ENCODE measurements at regions not wholly inside any gene's neighbourhood (a gene's known extent, or its start where the extent isn't known, plus 50 kb on each side); places are given as distances from the start of the nearest gene placed in this dataset.

DNA sequence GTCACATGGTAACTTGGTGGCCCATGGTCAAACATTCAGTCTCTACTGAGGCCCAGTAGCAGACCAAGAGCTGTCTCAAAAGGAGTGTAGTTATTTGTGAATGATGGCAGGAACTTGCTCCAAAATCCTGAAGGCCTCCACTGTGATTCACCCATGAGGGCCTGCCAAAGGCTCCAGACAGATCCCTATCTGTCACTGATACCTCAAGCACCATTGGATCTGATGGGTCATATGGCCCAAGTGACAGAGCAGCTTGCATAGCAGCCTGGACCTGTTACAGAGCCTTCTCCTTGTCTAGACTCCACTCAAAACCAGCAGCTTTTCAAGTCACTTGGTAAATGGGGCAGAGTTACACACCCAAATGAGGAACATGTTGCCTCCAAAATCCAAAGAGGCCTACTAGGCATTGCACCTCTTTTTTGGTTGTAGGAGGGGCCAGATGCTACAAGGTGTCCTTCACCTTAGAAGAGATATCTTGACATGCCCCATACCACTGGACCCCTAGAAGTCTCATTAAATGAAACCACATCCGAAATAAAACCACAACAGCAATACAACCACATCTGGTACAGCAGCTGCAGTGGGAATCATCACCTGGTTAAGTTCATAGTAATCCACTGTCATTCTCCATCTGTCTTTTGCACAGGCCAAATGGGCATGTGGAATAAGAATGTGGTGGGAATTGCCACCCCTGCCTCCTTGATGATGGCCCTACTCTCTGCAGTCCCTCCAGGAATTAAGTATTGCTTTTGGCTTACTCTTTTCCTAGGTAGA lies 150.4 kb upstream of the MAX start:
- no peak overlapping the region for H3K4me3 ChIP-seq (ENCODE audit: low read depth, low read length)
- DNase-seq (ENCODE audit: low read depth) = no peak
- TF ChIP-seq CTCF (IDR thresholded peaks at IDR 0.05; ENCODE audit: insufficient read depth, low read depth, low read length, missing control alignments) = no peak

DNA sequence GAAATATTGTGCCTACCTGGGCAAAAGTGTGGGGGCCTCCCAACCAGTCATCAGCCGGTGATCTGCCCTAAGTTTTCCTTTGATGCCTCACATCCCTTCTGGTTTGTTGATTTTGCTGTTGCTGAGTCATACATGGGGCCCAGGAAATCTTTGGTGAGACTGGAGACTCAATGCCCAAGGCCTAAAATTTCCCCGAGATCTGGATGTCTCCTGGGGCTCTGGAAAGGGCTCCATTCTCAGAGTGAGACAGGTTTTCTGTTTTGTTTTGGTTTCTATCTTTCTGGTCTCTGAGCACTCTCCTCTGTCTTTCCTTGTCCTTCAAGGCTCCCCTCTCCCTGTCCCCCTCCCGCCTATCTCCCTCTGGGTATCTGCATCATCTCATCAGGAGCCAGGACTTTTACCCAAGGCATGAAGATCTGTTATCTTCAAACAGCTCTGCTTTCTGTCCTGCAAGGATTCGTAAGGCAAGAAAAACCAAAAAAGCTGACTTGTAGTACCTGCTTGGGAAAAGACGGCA lies 152.8 kb upstream of the MAX start:
- no peak overlapping the region for H3K4me3 ChIP-seq (ENCODE audit: low read depth, low read length)
- no peak for DNase-seq (ENCODE audit: low read depth)
- TF ChIP-seq CTCF (IDR thresholded peaks at IDR 0.05; ENCODE audit: insufficient read depth, low read depth, low read length, missing control alignments) = no peak

DNA sequence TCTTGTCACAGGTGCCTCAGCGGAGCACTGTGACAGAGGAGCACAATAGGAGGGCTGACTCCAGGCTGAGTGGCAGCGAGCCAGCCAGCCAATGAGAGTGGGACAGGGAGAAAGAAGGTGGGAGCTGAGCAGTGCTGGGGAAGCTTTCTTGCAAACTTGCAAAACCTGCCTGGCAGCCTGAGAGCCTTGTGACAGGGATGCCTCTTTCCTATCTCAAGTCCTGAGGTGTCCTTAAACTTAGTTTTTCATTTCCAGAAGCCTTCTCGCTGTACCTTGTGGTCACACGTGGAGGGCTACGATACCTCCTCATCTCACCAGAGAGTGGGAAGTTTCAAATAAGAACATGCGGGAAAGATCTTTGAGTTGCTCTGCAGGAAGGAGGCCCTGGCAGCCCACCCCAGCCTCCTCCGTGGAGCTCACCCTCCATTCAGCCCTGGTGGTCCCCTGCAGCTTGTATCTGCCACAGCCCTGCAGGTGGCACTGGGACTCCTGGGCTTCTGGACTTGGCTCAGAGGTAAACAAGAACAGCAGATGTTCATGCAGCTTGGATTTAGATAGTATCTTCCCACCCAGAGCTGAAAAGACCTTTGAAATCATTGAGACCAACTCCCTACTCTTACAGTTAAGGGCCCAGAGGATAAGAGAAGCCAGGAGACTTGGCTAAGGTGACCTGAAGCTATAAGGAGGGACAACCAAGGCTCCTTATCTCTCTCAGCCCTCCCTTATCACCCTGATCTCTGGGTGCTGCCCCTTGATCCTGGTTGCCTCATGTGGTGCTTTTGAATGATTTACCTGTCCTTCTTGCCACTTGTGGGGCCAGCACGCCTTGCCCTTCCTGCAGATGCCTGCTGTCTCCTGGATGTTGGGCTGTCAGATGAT lies 153.5 kb upstream of the MAX start:
- no peak for TF ChIP-seq CTCF (IDR thresholded peaks at IDR 0.05; ENCODE audit: insufficient read depth, low read depth, low read length, missing control alignments)
- peak; percentile 14 for DNase-seq (ENCODE audit: low read depth)
- no peak overlapping the region for H3K4me3 ChIP-seq (ENCODE audit: low read depth, low read length)

DNA sequence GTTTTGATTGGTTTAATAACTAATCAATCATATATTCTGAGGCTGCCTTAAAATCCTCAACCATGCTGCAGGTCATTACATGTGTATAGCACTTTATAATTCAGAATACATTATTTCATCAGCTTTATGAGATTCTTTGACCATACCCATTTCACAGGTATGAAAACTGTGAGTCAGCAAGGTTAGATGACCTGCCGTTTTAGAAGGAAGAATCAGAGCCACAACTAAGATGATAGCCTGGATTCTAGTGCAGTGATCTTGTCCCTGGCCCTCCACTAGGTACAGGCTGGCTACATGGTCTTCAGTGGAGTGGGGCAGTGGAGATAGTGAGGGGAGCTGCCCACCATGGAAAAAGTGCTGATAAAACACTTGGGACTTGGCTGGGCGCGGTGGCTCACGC lies 154.4 kb upstream of the MAX start:
- no peak for TF ChIP-seq CTCF (IDR thresholded peaks at IDR 0.05; ENCODE audit: insufficient read depth, low read depth, low read length, missing control alignments)
- H3K4me3 ChIP-seq (ENCODE audit: low read depth, low read length) = no peak overlapping the region
- no peak for DNase-seq (ENCODE audit: low read depth)

DNA sequence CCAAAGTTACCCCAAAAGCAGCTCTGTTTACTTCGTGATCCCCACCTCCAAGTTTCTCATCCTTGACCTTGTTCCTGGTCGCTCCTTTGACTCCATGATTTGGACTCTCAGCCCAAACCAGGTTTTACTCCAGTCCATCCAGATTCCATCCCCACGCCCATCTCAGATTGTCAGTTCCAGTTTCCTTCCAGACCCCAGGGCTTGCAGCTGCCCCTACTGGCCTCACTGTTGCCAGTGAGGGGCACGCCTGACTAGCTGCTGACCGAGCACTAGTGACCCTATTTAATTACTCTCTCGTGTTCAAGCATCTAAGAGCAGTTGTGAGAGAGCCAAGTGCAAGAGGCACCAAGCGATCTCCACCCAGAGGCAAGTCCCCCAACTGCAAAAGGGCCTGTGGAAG lies 155.1 kb upstream of the FUT8 start:
- DNase-seq (ENCODE audit: low read depth) = no peak
- no peak overlapping the region for H3K4me3 ChIP-seq (ENCODE audit: low read depth, low read length)
- TF ChIP-seq CTCF (IDR thresholded peaks at IDR 0.05; ENCODE audit: insufficient read depth, low read depth, low read length, missing control alignments) = no peak

DNA sequence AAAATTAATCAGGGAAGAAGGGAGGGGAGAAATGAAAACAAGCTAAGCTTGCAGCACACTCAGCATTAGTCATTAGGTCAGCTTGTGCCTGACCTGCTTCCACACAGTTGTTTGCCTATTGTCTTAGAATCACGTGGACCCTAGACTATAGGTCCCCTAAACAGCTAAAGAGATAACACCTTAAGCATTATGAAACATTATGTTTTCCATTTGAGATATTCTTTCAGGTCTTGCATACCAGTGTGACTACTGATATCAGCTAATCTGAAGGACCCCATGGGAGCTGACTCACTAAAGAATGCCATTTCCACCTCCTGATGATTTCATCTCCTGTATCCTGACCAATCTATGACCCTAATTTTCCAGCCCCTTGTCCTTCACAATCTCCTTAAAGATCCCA lies 154.1 kb upstream of the FUT8 start:
- no peak overlapping the region for H3K4me3 ChIP-seq (ENCODE audit: low read depth, low read length)
- no peak for TF ChIP-seq CTCF (IDR thresholded peaks at IDR 0.05; ENCODE audit: insufficient read depth, low read depth, low read length, missing control alignments)
- DNase-seq (ENCODE audit: low read depth) = no peak
